Activated B cell treated with CpG ODN at 0.5 μM for 24 hours (primary cell): ENCODE measurements at regions not wholly inside any gene's neighbourhood (a gene's known extent, or its start where the extent isn't known, plus 50 kb on each side); places are given as distances from the start of the nearest gene placed in this dataset.

Experiments
- ATAC-seq: fragments of 200-7000 bp; cut with Tn5 transposase; one replicate; pipeline ENCODE4 v1.10.0; 2021; ENCODE audit warnings: low read depth, mild to moderate bottlenecking, moderate library complexity
- CTCF ChIA-PET: fragments of 350-600 bp; sonication (Branson Sonifier 250); formaldehyde crosslinking; loops from one replicate; lab custom pipeline; 2021; ENCODE audit warnings: antibody characterized with exemption; lab: Charles Lee
- POLR2A ChIA-PET: fragments of 350-600 bp; sonication (Branson Sonifier 250); formaldehyde crosslinking; loops from one replicate; lab custom pipeline; 2021; ENCODE audit warnings: antibody characterized with exemption; lab: Charles Lee
- DNase-seq: peaks from one replicate; pipeline ENCODE4 v3.0.0; 2022
- H3K27ac Mint-ChIP-seq: one replicate; pipeline ENCODE4 v1.8.0; 2020; ENCODE audit warnings: mixed read lengths
- H3K27me3 Mint-ChIP-seq: one replicate; pipeline ENCODE4 v1.8.0; 2021; ENCODE audit warnings: mixed read lengths
- H3K36me3 Mint-ChIP-seq: one replicate; pipeline ENCODE4 v1.8.0; 2021; ENCODE audit warnings: low read depth, mixed read lengths
- H3K4me1 Mint-ChIP-seq: one replicate; pipeline ENCODE4 v1.8.0; 2021; ENCODE audit warnings: mixed read lengths
- H3K4me3 Mint-ChIP-seq: one replicate; pipeline ENCODE4 v1.8.0; 2020; ENCODE audit warnings: mild to moderate bottlenecking, mixed read lengths
- H3K9me3 Mint-ChIP-seq: one replicate; pipeline ENCODE4 v1.8.0; 2020; ENCODE audit warnings: mixed read lengths
- intact Hi-C: fragments of 100-400 bp; cut with micrococcal nuclease; formaldehyde crosslinking; loops from one replicate; pipeline ENCODE4 v1.15.1; 2024
- TF ChIP-seq, protein P1 (sequence below): fragments of 200-600 bp; IDR thresholded peaks from one replicate; pipeline ENCODE4 v1.8.0; 2022; ENCODE audit warnings: antibody characterized with exemption, mild to moderate bottlenecking

DNA sequence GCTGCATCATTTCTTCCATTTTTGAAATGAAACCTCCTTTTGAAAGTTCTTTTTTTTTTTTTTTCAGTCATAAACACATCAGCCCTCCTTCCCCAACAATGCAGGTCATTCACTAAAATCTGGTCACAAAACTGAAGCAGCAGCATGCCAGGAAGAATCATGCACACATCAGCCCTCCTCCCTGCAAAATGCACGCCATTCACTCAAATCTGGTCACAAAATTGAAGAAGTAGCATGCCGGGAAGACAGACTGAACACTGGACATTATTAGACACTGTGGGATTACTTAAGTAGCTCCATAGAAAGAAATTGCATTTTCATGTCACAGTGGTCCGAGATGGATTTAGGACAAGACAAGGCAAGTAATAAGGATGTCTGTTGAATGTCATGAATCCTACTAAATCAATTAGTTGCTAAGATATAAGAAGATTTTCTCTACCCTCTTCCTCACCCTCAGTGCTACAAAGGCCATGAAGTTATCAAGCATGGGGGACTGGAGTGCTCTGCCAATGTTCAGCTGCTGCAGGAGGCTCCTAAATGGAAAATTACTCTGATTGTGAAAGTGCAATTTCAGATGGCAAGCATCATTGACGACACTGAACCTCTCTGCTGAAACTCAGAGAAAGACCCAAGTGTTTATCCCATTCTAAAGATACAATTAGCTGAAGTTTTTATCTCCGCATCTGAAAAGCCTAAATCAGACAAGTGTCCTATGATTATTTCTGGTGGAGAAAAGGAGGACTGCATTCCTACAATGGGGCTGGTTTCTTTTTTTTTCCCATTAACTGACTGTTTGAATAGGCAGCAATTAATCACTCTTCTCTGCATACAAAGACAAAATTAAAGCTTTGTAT is 913.2 kb downstream of the DIAPH3 start:
- ChIA-PET POLR2A (no interaction called here), CTCF (no interaction called here)
- intact Hi-C loops: no loop called here
- no peak overlapping the region for H3K27ac Mint-ChIP-seq
- no peaks in the 10 kb centered on the region for H3K27me3 Mint-ChIP-seq
- no peaks in the 10 kb centered on the region for H3K36me3 Mint-ChIP-seq
- no peaks in the 10 kb centered on the region for H3K9me3 Mint-ChIP-seq
- no peak overlapping the region for H3K4me3 Mint-ChIP-seq
- no peak for ATAC-seq
- no peaks in the 10 kb centered on the region for H3K4me1 Mint-ChIP-seq
- DNase-seq: no peak
- TF ChIP-seq, protein P1, sequence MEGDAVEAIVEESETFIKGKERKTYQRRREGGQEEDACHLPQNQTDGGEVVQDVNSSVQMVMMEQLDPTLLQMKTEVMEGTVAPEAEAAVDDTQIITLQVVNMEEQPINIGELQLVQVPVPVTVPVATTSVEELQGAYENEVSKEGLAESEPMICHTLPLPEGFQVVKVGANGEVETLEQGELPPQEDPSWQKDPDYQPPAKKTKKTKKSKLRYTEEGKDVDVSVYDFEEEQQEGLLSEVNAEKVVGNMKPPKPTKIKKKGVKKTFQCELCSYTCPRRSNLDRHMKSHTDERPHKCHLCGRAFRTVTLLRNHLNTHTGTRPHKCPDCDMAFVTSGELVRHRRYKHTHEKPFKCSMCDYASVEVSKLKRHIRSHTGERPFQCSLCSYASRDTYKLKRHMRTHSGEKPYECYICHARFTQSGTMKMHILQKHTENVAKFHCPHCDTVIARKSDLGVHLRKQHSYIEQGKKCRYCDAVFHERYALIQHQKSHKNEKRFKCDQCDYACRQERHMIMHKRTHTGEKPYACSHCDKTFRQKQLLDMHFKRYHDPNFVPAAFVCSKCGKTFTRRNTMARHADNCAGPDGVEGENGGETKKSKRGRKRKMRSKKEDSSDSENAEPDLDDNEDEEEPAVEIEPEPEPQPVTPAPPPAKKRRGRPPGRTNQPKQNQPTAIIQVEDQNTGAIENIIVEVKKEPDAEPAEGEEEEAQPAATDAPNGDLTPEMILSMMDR: no peak

DNA sequence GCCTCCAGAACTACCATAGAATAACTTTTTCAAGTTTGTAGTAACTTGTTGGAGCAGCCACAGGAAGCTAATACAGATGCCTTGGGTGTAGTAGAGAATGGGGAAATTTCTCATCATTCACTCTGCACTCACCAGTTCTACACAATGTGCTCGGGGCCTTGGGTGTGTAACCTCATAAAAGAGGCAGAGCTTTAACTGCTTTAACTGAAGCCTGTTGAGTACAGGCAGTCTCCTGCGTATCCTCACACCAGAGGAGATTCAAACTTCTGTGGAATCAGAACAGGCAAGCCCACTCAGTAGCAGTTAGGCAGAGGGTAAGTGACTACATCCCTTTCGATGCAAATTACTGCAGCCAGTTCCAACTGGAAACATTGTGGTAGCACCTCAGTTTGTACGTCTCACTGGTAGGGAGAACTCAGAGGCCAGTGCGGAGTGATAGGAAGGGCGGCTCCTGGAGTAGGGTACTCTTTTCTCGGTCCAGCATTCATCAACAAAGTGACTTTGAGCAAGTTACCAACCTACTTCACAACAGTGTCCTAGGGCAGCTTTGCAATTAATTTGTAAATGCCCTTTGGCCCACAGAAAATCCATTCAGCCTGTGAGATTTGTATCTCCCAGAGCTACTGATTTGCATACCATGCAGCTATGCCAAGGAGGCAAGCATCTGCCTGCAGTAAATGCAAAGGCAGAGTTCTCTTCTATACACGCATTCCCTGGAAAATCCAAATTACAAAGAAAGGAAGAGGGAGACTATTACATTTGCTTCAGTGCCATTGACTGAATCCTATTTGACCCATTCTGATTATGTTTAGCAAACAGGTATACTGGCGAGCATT is 904.3 kb downstream of the DIAPH3 start:
- TF ChIP-seq, protein P1: no peak
- Mint-ChIP-seq H3K27ac (no peak overlapping the region), H3K36me3 (no peaks in the 10 kb centered on the region), H3K4me3 (no peak overlapping the region), H3K4me1 (no peaks in the 10 kb centered on the region), H3K27me3 (no peaks in the 10 kb centered on the region), H3K9me3 (no peaks in the 10 kb centered on the region)
- ChIA-PET POLR2A (no interaction called here), CTCF (no interaction called here)
- DNase-seq (no peak), ATAC-seq (no peak)
- intact Hi-C loops: no loop called here

DNA sequence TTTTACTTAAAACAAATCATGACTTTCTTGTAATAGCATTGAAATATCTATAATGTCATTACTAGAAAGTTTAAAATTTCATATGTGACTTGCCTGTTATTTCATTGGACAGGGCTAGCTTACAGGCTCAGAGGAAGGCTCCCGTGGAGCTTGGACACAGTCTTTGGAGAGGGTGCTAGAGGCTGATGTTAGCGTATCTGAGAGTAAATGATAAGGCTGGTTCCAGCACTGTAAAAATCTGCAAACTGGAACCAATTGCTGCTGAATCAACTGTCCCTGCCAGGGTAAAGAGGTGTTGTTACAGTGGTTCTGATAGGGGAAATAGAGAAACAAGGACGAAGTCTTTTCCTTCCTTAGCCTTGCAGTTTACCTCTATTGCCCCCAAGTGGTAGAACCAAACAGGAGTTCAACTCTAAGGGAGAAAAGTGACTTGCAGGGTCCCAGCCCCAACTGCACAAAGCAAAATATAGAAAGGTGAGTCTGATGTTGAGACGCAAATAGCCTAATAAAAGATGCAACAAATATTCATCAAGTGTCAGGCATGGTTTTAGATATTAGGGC is 901.7 kb downstream of the DIAPH3 start:
- CTCF ChIA-PET: no interaction called here
- H3K36me3 Mint-ChIP-seq: no peaks in the 10 kb centered on the region
- TF ChIP-seq, protein P1: no peak
- POLR2A ChIA-PET: no interaction called here
- no peak overlapping the region for H3K4me3 Mint-ChIP-seq
- H3K27me3 Mint-ChIP-seq: no peaks in the 10 kb centered on the region
- H3K4me1 Mint-ChIP-seq: no peaks in the 10 kb centered on the region
- H3K27ac Mint-ChIP-seq: no peak overlapping the region
- intact Hi-C loops: no loop called here
- no peaks in the 10 kb centered on the region for H3K9me3 Mint-ChIP-seq
- no peak for DNase-seq
- no peak for ATAC-seq

DNA sequence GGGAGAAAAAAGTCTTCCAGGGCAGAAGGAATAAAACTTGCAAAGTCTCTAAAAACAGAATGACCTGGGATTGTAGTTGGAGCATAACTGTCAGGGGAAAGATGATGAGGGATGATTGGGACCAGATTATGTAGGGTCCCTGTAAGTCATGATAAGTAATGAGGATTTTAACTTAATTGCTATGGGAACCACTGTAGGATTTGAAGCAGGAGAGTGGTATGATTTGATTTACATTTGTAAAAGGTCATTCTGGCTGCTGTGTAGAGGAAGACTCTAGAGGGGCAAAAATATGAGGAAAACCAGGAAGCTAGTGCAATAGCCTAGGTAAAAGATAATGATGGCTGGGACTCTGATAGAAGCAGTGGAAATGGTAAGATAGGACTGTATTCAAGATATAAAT is 900.2 kb downstream of the DIAPH3 start:
- H3K27me3 Mint-ChIP-seq: no peaks in the 10 kb centered on the region
- POLR2A ChIA-PET: no interaction called here
- no peak for ATAC-seq
- no peaks in the 10 kb centered on the region for H3K9me3 Mint-ChIP-seq
- no peak overlapping the region for H3K27ac Mint-ChIP-seq
- DNase-seq: no peak
- H3K4me1 Mint-ChIP-seq: no peaks in the 10 kb centered on the region
- no peak overlapping the region for H3K4me3 Mint-ChIP-seq
- CTCF ChIA-PET: no interaction called here
- TF ChIP-seq, protein P1: no peak
- H3K36me3 Mint-ChIP-seq: no peaks in the 10 kb centered on the region
- intact Hi-C loops: no loop called here
